Sigmoid colon (tissue), 6 donors: ENCODE measurements at regions not wholly inside any gene's neighbourhood (a gene's known extent, or its start where the extent isn't known, plus 50 kb on each side); places are given as distances from the start of the nearest gene placed in this dataset.

Source experiments
- DNase-seq: peaks from one replicate; pipeline ENCODE4 v3.0.0-alpha.2; 2019
- H3K27ac ChIP-seq, 4 donors: fragments of 200-600 bp; sonication (generic); one replicate each; pipeline ENCODE4 v1.5.1; 2016 to 2019; ENCODE audit warnings: mild to moderate bottlenecking in 1 of 4
- H3K27me3 ChIP-seq, 3 donors: fragments of 200-600 bp; sonication (generic); one replicate each; pipeline ENCODE4 v1.5.1; 2019; ENCODE audit warnings: mild to moderate bottlenecking in 1 of 3
- H3K36me3 ChIP-seq, 4 donors: fragments of 200-600 bp; sonication (generic); one replicate each; pipeline ENCODE4 v1.5.1; 2016 to 2019
- H3K4me1 ChIP-seq, 4 donors: fragments of 200-600 bp; sonication (generic); one replicate each; pipeline ENCODE4 v1.5.1; 2017 to 2019
- H3K4me3 ChIP-seq, 4 donors: fragments of 200-600 bp; sonication (generic); one replicate each; pipeline ENCODE4 v1.5.1; 2017 to 2019; ENCODE audit warnings: mild to moderate bottlenecking in 2 of 4, moderate library complexity in 1 of 4
- H3K9me3 ChIP-seq, 4 donors: fragments of 200-600 bp in 3 of 4; sonication (generic) in 3 of 4; one replicate each; pipeline versions ENCODE4 v1.5.1 to v1.6.1; 2013 to 2019
- EP300 ChIP-seq, 4 donors: sonication (generic); formaldehyde crosslinking; IDR thresholded peaks; one replicate each; pipeline ENCODE4 v1.6.1; 2017; ENCODE audit warnings: antibody characterized with exemption in 4 of 4
- POLR2A ChIP-seq, 2 donors: fragments of 450-650 bp; IDR thresholded peaks; one replicate each; pipeline ENCODE4 v1.6.1; 2016; ENCODE audit warnings: antibody characterized with exemption in 2 of 2, mild to moderate bottlenecking in 2 of 2, moderate library complexity in 2 of 2
- POLR2AphosphoS5 ChIP-seq, 4 donors: sonication (generic); formaldehyde crosslinking; IDR thresholded peaks; one replicate each; pipeline ENCODE4 v1.6.1; 2017; ENCODE audit warnings: antibody characterized with exemption in 4 of 4
- WGBS, 2 donors: extraction: QIAGEN DNeasy Blood & Tissue Kit; methylation state at CpG; one replicate each; pipeline ENCODE4 v1.1.7; 2013; 5-methylcytosine and 5-hydroxymethylcytosine counted together
- intact Hi-C: fragments of 100-400 bp; cut with DNase I; formaldehyde crosslinking; loops from one replicate; pipeline ENCODE4 v1.15.1; 2023
- TF ChIP-seq, protein P1 (sequence below), 4 experiments: fragments of 450-650 bp in 3 of 4; fragments of 200-600 bp in 1 of 4; IDR thresholded peaks; one replicate each; pipeline ENCODE4 v1.5.1; 2016 to 2019; ENCODE audit warnings: antibody characterized with exemption in 4 of 4, mild to moderate bottlenecking in 3 of 4, moderate library complexity in 2 of 4
- donor health status: healthy with polysubstance abuse.
- donor health status: healthy.

DNA sequence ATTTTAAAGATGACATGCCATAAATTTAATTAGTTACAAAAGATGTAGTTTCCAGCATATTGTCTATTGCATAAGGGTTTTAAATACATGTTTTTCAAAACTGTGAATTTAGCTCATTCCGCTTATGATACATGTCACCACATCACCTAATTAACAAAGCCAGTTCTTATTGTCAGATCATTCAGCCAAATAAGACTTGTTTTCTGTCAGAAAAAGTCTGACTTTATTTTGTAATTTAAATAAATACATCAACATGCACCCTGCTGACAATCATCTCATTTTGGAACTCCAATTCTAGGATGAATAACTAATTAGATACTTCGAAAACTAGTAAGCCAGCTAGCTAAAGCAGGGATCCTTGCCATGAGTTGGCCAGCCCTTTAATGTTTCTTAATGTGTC is 110.9 kb upstream of the APP start:
- 92 to 94% methylated on average over 2 of the region's 2 CpGs for WGBS, 2 donors
- Histone ChIP-seq H3K9me3 (no peaks in the 10 kb centered on the region), H3K4me1 (no peaks in the 10 kb centered on the region), H3K27ac (no peak overlapping the region), H3K4me3 (no peak overlapping the region), H3K36me3 (no peaks in the 10 kb centered on the region), H3K27me3 (no peaks in the 10 kb centered on the region)
- intact Hi-C loops, result no loop called here
- DNase-seq, result no peak
- TF ChIP-seq POLR2A (IDR thresholded peaks at IDR 0.05) (no peak), EP300 (IDR thresholded peaks at IDR 0.05) (no peak)
- TF ChIP-seq, protein P1, sequence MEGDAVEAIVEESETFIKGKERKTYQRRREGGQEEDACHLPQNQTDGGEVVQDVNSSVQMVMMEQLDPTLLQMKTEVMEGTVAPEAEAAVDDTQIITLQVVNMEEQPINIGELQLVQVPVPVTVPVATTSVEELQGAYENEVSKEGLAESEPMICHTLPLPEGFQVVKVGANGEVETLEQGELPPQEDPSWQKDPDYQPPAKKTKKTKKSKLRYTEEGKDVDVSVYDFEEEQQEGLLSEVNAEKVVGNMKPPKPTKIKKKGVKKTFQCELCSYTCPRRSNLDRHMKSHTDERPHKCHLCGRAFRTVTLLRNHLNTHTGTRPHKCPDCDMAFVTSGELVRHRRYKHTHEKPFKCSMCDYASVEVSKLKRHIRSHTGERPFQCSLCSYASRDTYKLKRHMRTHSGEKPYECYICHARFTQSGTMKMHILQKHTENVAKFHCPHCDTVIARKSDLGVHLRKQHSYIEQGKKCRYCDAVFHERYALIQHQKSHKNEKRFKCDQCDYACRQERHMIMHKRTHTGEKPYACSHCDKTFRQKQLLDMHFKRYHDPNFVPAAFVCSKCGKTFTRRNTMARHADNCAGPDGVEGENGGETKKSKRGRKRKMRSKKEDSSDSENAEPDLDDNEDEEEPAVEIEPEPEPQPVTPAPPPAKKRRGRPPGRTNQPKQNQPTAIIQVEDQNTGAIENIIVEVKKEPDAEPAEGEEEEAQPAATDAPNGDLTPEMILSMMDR (IDR thresholded peaks at IDR 0.05), result no peak

DNA sequence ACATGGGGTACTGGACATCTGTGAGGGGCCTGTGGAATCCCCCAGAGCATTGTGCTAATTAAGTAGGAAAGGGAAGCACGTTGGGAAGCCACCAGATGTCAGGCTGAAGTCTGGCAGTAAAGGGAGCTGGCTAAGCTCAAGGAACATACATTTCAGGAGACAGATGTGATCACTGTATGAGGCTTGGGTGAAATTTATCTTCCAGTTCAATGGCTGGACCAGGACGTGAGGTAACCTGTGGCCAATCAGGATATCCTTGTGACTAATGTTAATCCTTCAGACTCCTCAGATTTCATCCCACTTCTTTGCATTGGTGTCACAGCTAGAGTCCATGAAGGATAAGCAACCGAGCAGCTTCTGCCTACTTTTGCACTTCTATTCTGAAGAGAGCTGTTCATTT is 110.2 kb upstream of the APP start:
- 34 to 36% methylated on average over 3 of the region's 3 CpGs for WGBS, 2 donors
- intact Hi-C loops, result no loop called here
- Histone ChIP-seq H3K27ac (no peak overlapping the region), H3K4me3 (no peak overlapping the region), H3K36me3 (no peaks in the 10 kb centered on the region), H3K4me1 (no peaks in the 10 kb centered on the region), H3K27me3 (no peaks in the 10 kb centered on the region), H3K9me3 (no peaks in the 10 kb centered on the region)
- DNase-seq, result no peak
- no peak for TF ChIP-seq POLR2AphosphoS5 (IDR thresholded peaks at IDR 0.05)
- no peak for TF ChIP-seq EP300 (IDR thresholded peaks at IDR 0.05)
- no peak for TF ChIP-seq POLR2A (IDR thresholded peaks at IDR 0.05)
- TF ChIP-seq, protein P1 (IDR thresholded peaks at IDR 0.05), result no peak

DNA sequence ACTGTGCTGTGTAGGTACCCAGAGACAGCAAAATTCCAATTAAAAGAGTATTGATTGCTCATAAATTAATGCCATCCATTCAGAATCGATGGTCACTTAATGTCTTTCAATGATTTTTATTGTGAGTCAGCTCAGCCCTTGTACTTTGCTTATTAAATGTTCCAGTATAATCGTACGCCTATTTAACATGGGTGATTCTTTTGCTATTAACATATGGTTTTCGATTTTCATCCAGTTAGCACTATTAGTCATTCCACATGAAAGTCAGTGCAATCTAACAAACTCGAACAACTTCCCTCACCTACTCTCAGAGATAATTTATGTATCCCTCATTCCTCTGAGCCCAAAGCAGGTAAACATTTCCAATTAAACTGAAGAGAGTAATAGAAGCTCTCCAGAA is 109.6 kb upstream of the APP start:
- intact Hi-C loops, result no loop called here
- no peaks in the 10 kb centered on the region for H3K27me3 ChIP-seq
- no peak overlapping the region for H3K27ac ChIP-seq

DNA sequence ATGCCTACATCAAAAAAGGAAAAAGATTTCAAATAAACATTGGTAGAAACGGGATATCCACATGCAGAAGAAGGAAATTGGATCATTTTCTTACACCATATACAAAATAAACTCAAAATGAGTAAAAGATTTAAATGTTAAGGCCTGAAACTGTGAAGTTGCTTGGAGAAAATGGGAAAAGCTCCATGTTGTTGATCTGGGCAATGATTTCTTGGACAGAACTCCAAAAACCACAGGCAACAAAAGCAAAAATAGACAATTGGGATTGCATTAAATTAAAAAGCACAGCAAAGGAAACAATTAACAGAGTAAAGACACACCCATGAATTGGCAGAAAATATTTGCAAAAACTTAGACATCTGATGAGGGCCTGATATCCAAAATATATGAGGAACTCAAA is 105.2 kb upstream of the APP start:
- Histone ChIP-seq H3K9me3 (peaks cover 0 to 25% (median 7%) of the 10 kb centered on the region in 4 donors), H3K27ac (no peak overlapping the region), H3K4me3 (no peak overlapping the region), H3K27me3 (no peaks in the 10 kb centered on the region), H3K4me1 (no peaks in the 10 kb centered on the region), H3K36me3 (no peaks in the 10 kb centered on the region)
- 16 to 60% methylated on average over 1 of the region's 1 CpG for WGBS, 2 donors
- intact Hi-C loops, result no loop called here
- TF ChIP-seq EP300 (IDR thresholded peaks at IDR 0.05) (no peak), POLR2A (IDR thresholded peaks at IDR 0.05) (no peak), POLR2AphosphoS5 (IDR thresholded peaks at IDR 0.05) (no peak)
- TF ChIP-seq, protein P1 (IDR thresholded peaks at IDR 0.05), result no peak
- no peak for DNase-seq

More for the DNA sequence above, 109.6 kb upstream of the APP start:
- 83 to 86% methylated on average over 5 of the region's 5 CpGs for WGBS, 2 donors
- TF ChIP-seq, protein P1 (IDR thresholded peaks at IDR 0.05), result no peak
- TF ChIP-seq POLR2AphosphoS5 (IDR thresholded peaks at IDR 0.05) (no peak), EP300 (IDR thresholded peaks at IDR 0.05) (no peak), POLR2A (IDR thresholded peaks at IDR 0.05) (no peak)
- no peak overlapping the region for H3K4me3 ChIP-seq
- H3K4me1 ChIP-seq, result no peaks in the 10 kb centered on the region
- no peak for DNase-seq
- H3K36me3 ChIP-seq, result no peaks in the 10 kb centered on the region
- H3K9me3 ChIP-seq, result peaks cover 0 to under 1% (median under 1%) of the 10 kb centered on the region in 4 donors

DNA sequence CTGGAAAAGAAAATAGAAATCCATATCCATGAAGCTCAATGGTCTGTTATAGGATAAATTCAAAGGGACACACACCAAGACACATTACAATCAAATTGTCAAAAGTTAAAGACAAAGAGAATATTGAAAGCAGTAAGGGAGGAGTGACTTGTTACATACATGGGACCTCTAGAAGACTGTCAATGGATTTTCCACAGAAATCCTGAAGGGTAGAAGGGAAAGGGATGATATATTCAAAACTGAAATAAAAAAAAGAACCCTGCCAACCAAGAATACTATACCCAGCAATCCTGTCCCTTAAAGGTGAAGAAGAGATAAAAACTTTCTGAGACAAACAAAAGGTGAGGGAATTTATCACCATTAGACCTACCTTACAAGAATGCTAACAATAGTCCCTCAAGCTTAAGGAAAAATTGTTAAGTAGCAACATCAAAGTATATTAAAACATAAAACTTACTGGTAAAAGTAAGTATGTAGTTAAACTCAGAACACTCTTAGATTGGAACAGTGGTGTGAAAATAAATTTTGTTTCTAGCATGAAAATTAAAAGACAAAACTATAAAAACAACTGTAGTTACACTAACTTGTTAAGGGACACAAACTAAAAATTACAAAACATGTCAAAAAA is 103.2 kb upstream of the APP start:
- no peaks in the 10 kb centered on the region for H3K27me3 ChIP-seq
- H3K36me3 ChIP-seq, result no peaks in the 10 kb centered on the region
- H3K4me1 ChIP-seq, result no peaks in the 10 kb centered on the region
- H3K9me3 ChIP-seq, result peaks cover 0 to 25% (median 7%) of the 10 kb centered on the region in 4 donors
- intact Hi-C loops, result no loop called here
- TF ChIP-seq POLR2AphosphoS5 (IDR thresholded peaks at IDR 0.05) (no peak), EP300 (IDR thresholded peaks at IDR 0.05) (no peak), POLR2A (IDR thresholded peaks at IDR 0.05) (no peak)
- TF ChIP-seq, protein P1 (IDR thresholded peaks at IDR 0.05), result no peak
- no peak for DNase-seq
- H3K4me3 ChIP-seq, result no peak overlapping the region
- H3K27ac ChIP-seq, result no peak overlapping the region
